Neuronal stem cell (in vitro differentiated cells): ENCODE measurements at regions not wholly inside any gene's neighbourhood (a gene's known extent, or its start where the extent isn't known, plus 50 kb on each side); places are given as distances from the start of the nearest gene placed in this dataset.

Experiments
- DNase-seq: peaks from one replicate; pipeline ENCODE4 v3.0.0-alpha.2; 2013; ENCODE audit warnings: low spot score
- H2AFZ ChIP-seq: one replicate; pipeline ENCODE4 v1.6.1; 2013; ENCODE audit warnings: mild to moderate bottlenecking, low read length, inconsistent platforms
- H2AK5ac ChIP-seq: 2 replicates; pipeline ENCODE4 v1.6.1; 2013; ENCODE audit warnings: low read depth, mild to moderate bottlenecking, inconsistent platforms, low read length, moderate library complexity, mixed read lengths
- H2BK120ac ChIP-seq: 2 replicates; pipeline ENCODE4 v1.6.1; 2013; ENCODE audit warnings: low read depth, mild to moderate bottlenecking, inconsistent platforms, low read length, moderate library complexity, mixed read lengths
- H2BK12ac ChIP-seq: one replicate; pipeline ENCODE4 v1.6.1; 2013; ENCODE audit warnings: low read length, inconsistent platforms
- H2BK15ac ChIP-seq: 2 replicates; pipeline ENCODE4 v1.6.1; 2013; ENCODE audit warnings: mild to moderate bottlenecking, low read length, inconsistent platforms, mixed read lengths
- H2BK5ac ChIP-seq: one replicate; pipeline ENCODE4 v1.6.1; 2013; ENCODE audit warnings: inconsistent platforms, mild to moderate bottlenecking, low read length, moderate library complexity
- H3K14ac ChIP-seq: one replicate; pipeline ENCODE4 v1.6.1; 2013; ENCODE audit warnings: low read length, inconsistent platforms
- H3K18ac ChIP-seq: 2 replicates; pipeline ENCODE4 v1.6.1; 2013; ENCODE audit warnings: low read length, inconsistent platforms
- H3K23ac ChIP-seq: 2 replicates; pipeline ENCODE4 v1.6.1; 2013; ENCODE audit warnings: low read depth, mild to moderate bottlenecking, mixed read lengths, low read length, inconsistent platforms; ENCODE audit not compliant: poor library complexity
- H3K27ac ChIP-seq: replicated peaks from 3 replicates; pipeline ENCODE4 v1.5.1; 2013; ENCODE audit warnings: low read length, inconsistent platforms
- H3K27me3 ChIP-seq, 3 experiments: 2 replicates each; pipeline ENCODE4 v1.6.1; 2013; ENCODE audit warnings: low read length in 3 of 3, mild to moderate bottlenecking in 2 of 3, inconsistent platforms in 1 of 3, low read depth in 1 of 3, mixed read lengths in 1 of 3, moderate library complexity in 1 of 3; ENCODE audit not compliant: control insufficient read depth in 3 of 3, insufficient read depth in 3 of 3
- H3K36me3 ChIP-seq, 2 donors: replicated peaks in 1 of 2; 2 replicates each; pipeline ENCODE4 v1.6.1; 2013; ENCODE audit warnings: low read length in 2 of 2; ENCODE audit not compliant: control insufficient read depth in 2 of 2, insufficient read depth in 2 of 2
- H3K4ac ChIP-seq: 2 replicates; pipeline ENCODE4 v1.6.1; 2013; ENCODE audit warnings: inconsistent platforms, mild to moderate bottlenecking, low read length, moderate library complexity
- H3K4me1 ChIP-seq, 2 donors: 1 replicate in 1 of 2; 2 replicates in 1 of 2; pipeline ENCODE4 v1.6.1; 2013; ENCODE audit warnings: low read length in 2 of 2, low read depth in 1 of 2; ENCODE audit not compliant: control insufficient read depth in 2 of 2, insufficient read depth in 1 of 2
- H3K4me2 ChIP-seq: one replicate; pipeline ENCODE4 v1.6.1; 2013; ENCODE audit warnings: mild to moderate bottlenecking, low read length, inconsistent platforms; ENCODE audit not compliant: insufficient read depth, poor library complexity, severe bottlenecking
- H3K4me3 ChIP-seq, 2 donors: 2 replicates each; pipeline ENCODE4 v1.5.1; 2013; ENCODE audit warnings: low read length in 2 of 2, mild to moderate bottlenecking in 2 of 2, inconsistent platforms in 1 of 2, moderate library complexity in 1 of 2
- H3K79me1 ChIP-seq: one replicate; pipeline ENCODE4 v1.6.1; 2013; ENCODE audit warnings: low read depth, mild to moderate bottlenecking, inconsistent platforms, low read length, moderate library complexity
- H3K9ac ChIP-seq: one replicate; pipeline ENCODE4 v1.6.1; 2013; ENCODE audit warnings: mild to moderate bottlenecking, low read depth, low read length, inconsistent platforms; ENCODE audit not compliant: poor library complexity
- H3K9me3 ChIP-seq, 2 donors: replicated peaks in 1 of 2; 2 replicates each; pipeline versions ENCODE3 to v1.6.1; 2013; ENCODE audit warnings: low read length in 2 of 2, mild to moderate bottlenecking in 2 of 2, inconsistent platforms in 1 of 2, low read depth in 1 of 2, mixed read lengths in 1 of 2, moderate library complexity in 1 of 2; ENCODE audit not compliant: control insufficient read depth in 2 of 2, insufficient read depth in 1 of 2
- H4K8ac ChIP-seq: one replicate; pipeline ENCODE4 v1.6.1; 2013; ENCODE audit warnings: low read depth, mild to moderate bottlenecking, inconsistent platforms, low read length, moderate library complexity
- H4K91ac ChIP-seq: one replicate; pipeline ENCODE4 v1.6.1; 2013; ENCODE audit warnings: low read length, low read depth, mild to moderate bottlenecking, inconsistent platforms; ENCODE audit not compliant: poor library complexity
- WGBS, 2 donors: extraction: QIAGEN DNeasy Blood & Tissue Kit; methylation state at CpG; one replicate each; pipeline ENCODE4 v1.1.7; 2013; ENCODE audit warnings: missing lambda C conversion rate in 2 of 2, mixed read lengths in 1 of 2; ENCODE audit not compliant: insufficient read length in 2 of 2, insufficient replicate concordance in 1 of 2; ENCODE audit errors: extremely low coverage in 2 of 2; 5-methylcytosine and 5-hydroxymethylcytosine counted together

DNA sequence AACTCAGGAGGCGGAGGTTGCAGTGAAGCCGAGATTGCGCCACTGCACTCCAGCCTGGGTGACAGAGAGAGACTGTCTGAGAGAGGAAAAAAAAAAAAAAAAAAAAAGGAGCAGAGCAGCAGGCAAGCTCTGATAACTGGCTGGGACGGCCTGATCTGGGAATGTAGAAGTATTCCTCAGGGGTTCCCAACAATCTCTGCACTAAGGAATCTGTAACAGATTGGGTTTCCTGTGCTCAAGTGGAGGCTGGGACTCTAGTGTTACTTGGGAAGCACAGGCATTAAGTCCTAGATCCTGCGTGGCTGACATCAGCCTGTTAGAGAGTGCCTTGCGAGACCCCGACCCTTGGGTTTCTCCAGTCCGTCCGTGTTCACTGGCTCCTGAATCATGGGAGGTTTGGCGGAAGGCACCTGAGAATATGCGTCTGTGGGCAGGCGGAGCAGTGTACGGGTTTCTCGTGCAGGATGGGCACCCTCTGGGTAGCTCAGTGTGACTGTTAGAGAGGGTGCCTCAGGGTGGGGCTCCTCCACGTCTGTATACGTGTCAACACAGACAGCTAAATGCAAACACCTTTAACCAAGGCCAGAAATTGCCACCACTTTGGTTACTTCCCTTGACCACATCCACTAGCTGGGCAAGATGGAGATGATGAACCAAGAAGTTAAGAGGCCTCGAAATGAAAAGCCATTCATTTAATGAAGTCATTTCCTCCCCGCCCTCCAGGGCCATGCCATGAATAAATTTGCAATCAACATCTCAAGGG, 174.9 kb upstream of the RPL38 start:
- Histone ChIP-seq H3K4me3 (no peak overlapping the region), H2BK12ac (no peak overlapping the region), H2AK5ac (no peak overlapping the region), H2BK15ac (no peak overlapping the region), H2BK120ac (no peak overlapping the region), H3K18ac (peak overlapping the region; percentile 1), H3K79me1 (no peaks in the 10 kb centered on the region), H2AFZ (no peak overlapping the region), H3K9me3 (no peaks in the 10 kb centered on the region), H3K14ac (no peak overlapping the region), H2BK5ac (peak overlapping the region; percentile 21), H3K4me1 (peaks cover 0 to 34% of the 10 kb centered on the region in 2 donors), H4K91ac (no peak overlapping the region), H3K9ac (no peak overlapping the region), H3K4me2 (no peak overlapping the region), H3K4ac (no peak overlapping the region), H3K23ac (no peak overlapping the region), H3K36me3 (no peaks in the 10 kb centered on the region), H3K27me3 (peaks cover 0 to 28% (median 2%) of the 10 kb centered on the region in 3 experiments), H3K27ac (no peak overlapping the region), H4K8ac (no peak overlapping the region)
- no CpG with 5 or more reads among the region's 18 CpGs for WGBS, 2 donors
- no peak for DNase-seq

DNA sequence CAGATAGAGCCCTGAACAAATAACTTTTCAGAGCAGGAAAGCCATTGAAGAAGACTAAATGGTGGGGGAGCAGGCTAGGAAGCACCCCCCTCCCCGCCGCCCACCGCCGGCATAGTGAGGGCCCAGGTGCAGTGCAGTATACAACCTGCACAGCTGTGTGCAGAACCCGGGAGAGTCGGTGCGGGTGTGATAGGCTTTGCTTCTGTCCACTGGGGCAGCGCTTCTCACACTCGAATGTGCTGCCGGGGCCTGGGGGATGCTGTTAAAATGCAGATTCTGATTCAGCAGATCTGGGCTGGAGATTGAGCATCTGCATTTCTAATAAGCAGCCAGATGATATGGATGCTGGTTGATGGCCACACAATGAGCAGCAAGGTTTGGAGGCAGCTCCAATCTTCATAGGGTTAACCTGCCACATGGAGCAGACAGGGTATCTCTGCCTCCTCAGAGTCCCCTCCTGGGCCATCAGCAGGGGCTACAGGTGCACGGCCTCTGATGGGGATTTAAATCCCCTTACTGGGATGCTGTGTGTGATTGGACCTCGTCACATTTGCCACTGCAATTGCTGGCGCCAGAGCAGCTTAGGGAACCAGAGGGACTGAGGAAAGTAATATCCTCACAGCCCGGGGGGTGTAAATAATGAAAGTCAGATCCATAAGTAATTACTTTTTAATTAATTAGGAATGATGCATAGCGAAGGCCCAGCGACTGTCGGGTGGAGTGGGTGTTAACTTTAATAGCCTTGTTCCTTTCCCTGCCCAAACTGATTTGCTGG, 172.0 kb upstream of the RPL38 start:
- H2AK5ac ChIP-seq: peak overlapping the region; percentile 56
- no peak overlapping the region for H3K27ac ChIP-seq
- DNase-seq: no peak
- H3K79me1 ChIP-seq: no peaks in the 10 kb centered on the region
- H3K14ac ChIP-seq: no peak overlapping the region
- peaks cover 0 to 24% of the 10 kb centered on the region in 2 donors for H3K4me1 ChIP-seq
- peaks cover 0 to 28% (median 2%) of the 10 kb centered on the region in 3 experiments for H3K27me3 ChIP-seq
- H2BK12ac ChIP-seq: no peak overlapping the region
- H3K4me3 ChIP-seq: no peak overlapping the region
- no peak overlapping the region for H2AFZ ChIP-seq
- no peak overlapping the region for H4K91ac ChIP-seq
- no peaks in the 10 kb centered on the region for H3K9me3 ChIP-seq
- WGBS, 2 donors: no CpG with 5 or more reads among the region's 17 CpGs
- peak overlapping the region; percentile 2 for H3K18ac ChIP-seq
- no peak overlapping the region for H2BK120ac ChIP-seq
- no peak overlapping the region for H3K23ac ChIP-seq
- no peaks in the 10 kb centered on the region for H3K36me3 ChIP-seq
- H3K4me2 ChIP-seq: no peak overlapping the region
- no peak overlapping the region for H3K9ac ChIP-seq
- H3K4ac ChIP-seq: no peak overlapping the region
- no peak overlapping the region for H4K8ac ChIP-seq
- H2BK5ac ChIP-seq: no peak overlapping the region
- H2BK15ac ChIP-seq: no peak overlapping the region

DNA sequence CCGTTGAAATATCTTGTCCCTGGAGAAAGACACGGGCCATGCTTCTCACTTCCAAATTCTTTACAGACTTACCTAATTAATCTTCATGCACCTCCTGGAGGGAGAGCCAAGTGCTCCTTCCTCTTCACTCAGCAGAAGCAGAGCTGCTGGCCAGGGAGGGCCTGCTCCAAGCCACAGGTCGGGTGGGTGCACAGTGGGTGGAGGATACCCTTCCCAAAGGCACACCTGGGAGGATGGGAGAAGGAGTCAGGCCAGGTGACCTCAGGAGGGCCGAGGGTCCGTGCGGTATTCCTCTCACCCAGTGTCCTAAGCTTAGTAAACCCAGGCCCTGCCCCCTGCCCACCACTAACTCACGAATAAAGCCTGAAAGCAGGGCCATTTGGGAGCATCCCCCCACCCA, 171.3 kb upstream of the RPL38 start:
- no peak overlapping the region for H3K14ac ChIP-seq
- H3K36me3 ChIP-seq: no peaks in the 10 kb centered on the region
- WGBS, 2 donors: no CpG with 5 or more reads among the region's 7 CpGs
- H3K4me2 ChIP-seq: no peak overlapping the region
- H2AK5ac ChIP-seq: peak overlapping the region; percentile 56
- H2BK15ac ChIP-seq: peak overlapping the region; percentile 25
- peak overlapping the region; percentile 6 for H3K9ac ChIP-seq
- H3K4me3 ChIP-seq: no peak overlapping the region
- no peak overlapping the region for H4K91ac ChIP-seq
- H3K4me1 ChIP-seq: peaks cover 0 to 24% of the 10 kb centered on the region in 2 donors
- H3K27me3 ChIP-seq: peaks cover 0 to 28% (median 2%) of the 10 kb centered on the region in 3 experiments
- H2BK5ac ChIP-seq: no peak overlapping the region
- H3K4ac ChIP-seq: no peak overlapping the region
- H2BK12ac ChIP-seq: peak overlapping the region; percentile 43
- peak overlapping the region; percentile 89 for H3K18ac ChIP-seq
- no peak for DNase-seq
- H2AFZ ChIP-seq: no peak overlapping the region
- no peak overlapping the region for H2BK120ac ChIP-seq
- no peak overlapping the region for H3K27ac ChIP-seq
- H3K9me3 ChIP-seq: no peaks in the 10 kb centered on the region
- no peak overlapping the region for H4K8ac ChIP-seq
- H3K79me1 ChIP-seq: no peaks in the 10 kb centered on the region
- H3K23ac ChIP-seq: no peak overlapping the region

DNA sequence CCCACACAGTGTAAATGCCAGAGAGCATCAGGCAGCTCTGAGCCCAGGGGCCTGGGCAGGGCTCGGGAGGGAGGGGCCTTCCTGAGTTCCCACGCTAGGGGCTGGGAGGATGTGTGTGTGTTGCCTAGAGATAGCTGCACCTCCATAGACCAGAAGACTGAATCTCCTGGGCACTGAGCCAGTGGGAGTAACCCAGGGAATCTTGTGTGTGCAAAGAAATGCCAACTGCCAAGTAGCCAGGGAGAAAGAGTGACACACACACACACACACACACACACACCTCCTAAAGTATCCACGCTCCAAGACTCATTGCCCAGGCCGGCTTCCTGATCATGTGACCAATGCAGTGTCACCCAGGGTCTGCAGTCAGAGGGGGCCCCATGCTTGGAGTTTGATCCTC, 166.2 kb upstream of the RPL38 start:
- H3K9me3 ChIP-seq: no peaks in the 10 kb centered on the region
- no peak overlapping the region for H2BK15ac ChIP-seq
- no peak overlapping the region for H4K91ac ChIP-seq
- H2AK5ac ChIP-seq: no peak overlapping the region
- H4K8ac ChIP-seq: no peak overlapping the region
- no peaks in the 10 kb centered on the region for H3K79me1 ChIP-seq
- no peak overlapping the region for H3K27ac ChIP-seq
- no CpG with 5 or more reads among the region's 4 CpGs for WGBS, 2 donors
- H3K18ac ChIP-seq: peak overlapping the region; percentile 11
- peaks cover 0 to 9% (median under 1%) of the 10 kb centered on the region in 3 experiments for H3K27me3 ChIP-seq
- H3K23ac ChIP-seq: no peak overlapping the region
- no peak overlapping the region for H2AFZ ChIP-seq
- no peak overlapping the region for H3K4ac ChIP-seq
- H3K36me3 ChIP-seq: no peaks in the 10 kb centered on the region
- no peak overlapping the region for H3K4me2 ChIP-seq
- DNase-seq: no peak
- H2BK5ac ChIP-seq: no peak overlapping the region
- no peak overlapping the region for H3K9ac ChIP-seq
- H2BK12ac ChIP-seq: no peak overlapping the region
- H3K4me1 ChIP-seq: peaks cover 0 to 4% of the 10 kb centered on the region in 2 donors
- no peak overlapping the region for H3K4me3 ChIP-seq
- H2BK120ac ChIP-seq: no peak overlapping the region
- no peak overlapping the region for H3K14ac ChIP-seq
